COLO668 (cell line): ENCODE measurements at regions not wholly inside any gene's neighbourhood (a gene's known extent, or its start where the extent isn't known, plus 50 kb on each side); places are given as distances from the start of the nearest gene placed in this dataset.

Source experiments
- DNase-seq: peaks from one replicate; lab custom pipeline; 2025; ENCODE audit not compliant: unreplicated experiment; lab: John Stamatoyannopoulos, UW

DNA sequence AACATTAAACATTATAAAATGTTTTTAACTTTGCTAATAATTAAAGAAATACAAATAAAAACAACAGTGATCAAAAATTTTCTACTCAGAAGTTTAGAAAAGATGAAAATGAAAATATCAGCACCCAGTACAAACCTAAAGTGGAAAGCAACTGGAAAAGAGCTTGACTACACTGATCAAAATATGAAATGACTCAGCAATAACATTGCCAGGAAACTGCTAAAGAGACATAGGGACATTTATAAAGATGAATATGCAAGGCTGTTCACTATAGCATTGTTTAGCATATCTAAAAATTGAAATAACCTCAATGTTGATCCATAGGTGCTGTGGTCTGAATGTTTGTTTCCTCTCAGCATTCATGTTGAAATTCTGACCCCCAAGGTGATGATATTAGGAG is 88.5 kb upstream of the NOCT start:
- no peak for DNase-seq

- no peak for DNase-seq
Observed at GRCh38 chr4:138925495-138925894, 90.1 kb upstream of the NOCT start.

DNA sequence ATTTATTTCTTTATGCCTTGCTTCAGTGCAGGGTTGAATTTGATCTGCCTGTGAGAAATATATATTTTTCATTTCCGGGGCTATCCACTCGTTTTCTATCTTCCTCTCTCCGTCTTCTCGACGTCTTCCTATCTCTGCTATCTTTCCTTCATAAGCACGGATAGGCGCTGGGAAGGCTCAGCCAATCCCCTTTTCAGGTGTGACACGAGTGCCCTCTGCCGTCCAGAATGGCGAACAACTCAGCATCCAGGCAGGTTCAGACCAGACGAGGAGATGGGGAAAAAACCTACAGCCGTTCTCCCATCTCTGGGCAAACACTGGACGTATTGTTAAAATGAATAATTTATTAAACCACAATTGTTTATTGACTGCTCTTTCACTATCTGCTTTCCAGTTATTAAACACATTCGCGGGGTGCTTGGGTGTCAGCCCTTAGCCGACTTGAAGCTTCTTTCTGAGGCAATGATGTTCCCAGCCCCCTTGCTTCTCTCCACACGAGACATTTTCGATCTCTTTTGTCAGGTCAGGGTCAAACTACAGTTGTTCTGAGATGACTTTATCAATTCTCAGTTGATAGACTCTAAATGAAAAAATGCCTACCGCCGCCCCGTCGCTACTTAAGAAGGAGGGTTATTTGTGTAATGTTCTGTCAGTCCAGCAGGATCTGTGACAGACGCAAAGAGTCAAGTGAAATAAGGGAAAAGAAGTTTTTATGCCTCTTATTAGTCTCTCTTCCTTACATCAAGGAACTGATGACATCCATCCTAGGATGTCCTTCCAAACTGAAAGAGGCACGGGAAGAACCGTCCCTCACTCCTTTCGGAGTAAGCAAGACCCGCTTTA is 96.3 kb upstream of the NOCT start:
- peak; percentile 83 for DNase-seq

GRCh38 chr4:138918169-138918869 is 97.3 kb upstream of the NOCT start:
- DNase-seq: peak; percentile 12

- no peak for DNase-seq
Observed at GRCh38 chr4:138916763-138917162, 98.8 kb upstream of the NOCT start.

DNA sequence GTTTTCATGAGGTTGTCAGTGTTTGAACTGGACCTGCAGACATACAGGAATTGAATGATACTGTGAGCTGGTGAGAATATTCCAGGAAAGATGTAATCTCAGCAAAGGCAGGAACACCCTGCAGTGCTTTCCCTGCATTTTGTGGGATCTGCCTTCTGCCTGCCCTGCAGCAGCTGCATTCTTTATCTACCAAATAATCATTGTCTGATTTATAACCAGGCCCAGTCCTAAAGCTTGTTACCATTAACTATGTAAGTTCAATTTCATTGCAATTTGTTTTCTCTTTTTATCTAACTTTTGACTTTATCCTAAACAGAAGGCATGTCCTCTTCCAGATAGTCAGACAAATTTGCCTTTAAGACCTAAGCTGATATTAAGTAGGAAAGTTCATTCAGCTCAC is 99.8 kb upstream of the NOCT start:
- DNase-seq: no peak

DNA sequence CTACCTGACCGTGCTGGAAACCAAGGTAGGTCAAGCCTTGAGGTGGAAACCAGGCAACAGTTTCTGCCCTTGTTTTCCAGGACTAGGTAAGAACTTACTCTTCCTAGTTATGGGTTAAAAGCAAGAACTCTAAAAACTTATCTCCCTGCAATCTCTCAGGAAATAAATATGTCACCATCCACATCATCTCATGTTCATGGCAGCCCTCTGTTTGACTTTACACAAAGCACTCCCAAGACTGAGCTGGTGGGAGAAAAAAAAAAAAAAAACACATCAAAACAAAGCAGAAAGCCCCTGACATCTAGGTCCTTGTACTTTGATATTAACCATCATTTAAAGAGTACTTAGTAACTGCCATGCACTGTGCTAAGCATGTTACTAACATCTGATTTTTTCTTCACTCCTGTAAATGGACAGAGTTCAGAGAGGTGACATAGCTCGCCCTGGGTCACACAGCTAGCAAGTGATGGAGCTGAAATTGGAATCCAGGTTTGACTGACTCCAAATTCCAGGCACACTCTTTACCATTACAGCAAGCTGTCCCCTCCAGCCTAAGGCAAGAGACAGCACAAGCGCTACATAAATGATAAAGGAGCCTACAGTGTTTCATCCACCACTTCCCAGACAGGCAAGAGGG is 102.8 kb upstream of the NOCT start:
- no peak for DNase-seq

- DNase-seq: peak; percentile 83
Observed at GRCh38 chr4:138911909-138912703, 103.5 kb upstream of the NOCT start.

DNA sequence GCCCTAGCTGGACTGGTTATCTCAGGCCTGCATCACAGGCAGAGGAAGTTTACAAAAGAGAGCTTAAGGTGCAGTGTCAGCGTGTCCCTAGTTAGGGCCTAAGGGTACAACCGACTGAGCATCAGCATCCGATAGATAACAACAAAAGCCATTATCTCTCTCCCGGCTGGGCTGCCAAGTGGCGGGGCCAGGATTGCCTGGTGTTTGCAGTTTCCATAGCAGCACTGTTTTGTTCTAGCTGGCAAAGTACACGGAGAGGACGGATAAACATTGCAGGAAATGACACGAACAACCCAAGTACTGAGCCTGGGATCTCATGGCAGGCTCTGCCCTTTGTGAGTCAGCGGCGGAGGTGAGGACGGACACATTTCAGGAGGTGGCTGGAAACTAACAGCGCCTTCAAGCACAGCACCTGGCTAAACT is 104.7 kb upstream of the NOCT start:
- DNase-seq: peak; percentile 91

- peak; percentile 74 for DNase-seq
Observed at GRCh38 chr4:138910195-138910913, 105.2 kb upstream of the NOCT start.

DNA sequence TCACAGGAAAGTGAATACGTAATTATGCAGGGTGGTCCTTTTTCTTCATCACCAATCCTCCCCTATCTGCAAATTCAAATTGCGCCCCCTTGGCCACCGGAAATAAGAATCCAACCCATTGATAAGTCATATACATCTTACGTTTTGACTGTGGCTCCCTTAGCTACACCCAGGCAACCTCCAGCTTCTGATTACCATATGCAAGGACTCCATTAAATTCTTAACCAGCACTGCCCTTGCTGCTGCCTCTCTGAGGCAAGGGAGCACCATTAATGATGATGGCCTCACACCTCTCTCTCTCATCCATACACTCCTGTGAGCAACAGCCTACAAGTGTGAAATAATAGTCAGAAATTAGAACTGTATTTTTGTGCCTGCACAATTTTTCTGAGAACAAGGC is 106.0 kb upstream of the NOCT start:
- peak; percentile 11 for DNase-seq

- no peak for DNase-seq
Observed at GRCh38 chr4:138908134-138908533, 107.4 kb upstream of the NOCT start.

DNA sequence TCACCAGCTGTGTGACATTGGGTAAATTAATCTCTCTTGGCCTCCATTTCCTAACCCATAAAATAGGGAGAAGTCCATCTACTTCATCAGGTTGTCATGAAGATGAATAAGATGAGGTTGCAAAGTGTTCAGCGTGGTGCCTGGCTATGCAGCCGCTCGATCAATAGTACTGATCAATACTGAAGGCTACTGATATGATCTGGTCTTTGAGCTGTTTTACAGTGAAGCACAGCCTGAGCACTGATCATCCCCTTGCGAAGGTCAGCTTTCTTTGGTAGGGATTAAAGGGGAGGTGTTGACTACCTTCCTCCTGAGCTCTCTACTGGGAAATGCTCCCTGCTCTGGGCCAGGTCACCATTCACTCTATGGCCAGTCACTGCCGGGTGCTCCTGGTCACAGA is 108.4 kb upstream of the NOCT start:
- no peak for DNase-seq

- no peak for DNase-seq
Observed at GRCh38 chr4:138904793-138905192, 110.8 kb upstream of the NOCT start.

- DNase-seq: no peak
Observed at GRCh38 chr4:138903185-138903584, 112.4 kb upstream of the NOCT start.

DNA sequence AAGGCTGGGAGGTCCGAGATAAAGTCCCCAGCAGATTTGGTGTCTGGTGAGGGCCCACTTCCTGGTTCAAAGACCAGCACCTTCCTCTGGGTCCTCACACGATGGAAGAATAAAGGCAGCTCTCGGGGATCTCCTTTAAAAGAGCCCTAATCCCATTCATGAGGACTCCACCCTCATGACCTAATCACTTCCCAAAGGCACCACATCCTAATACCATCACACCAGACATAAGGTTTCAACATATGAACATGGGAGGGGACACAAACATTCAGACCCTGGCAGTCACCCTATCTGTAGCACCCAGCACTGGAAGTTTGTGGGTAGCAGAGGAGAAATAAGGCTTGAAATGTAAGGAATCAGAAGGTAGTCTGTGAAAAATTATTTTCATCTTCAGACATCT is 112.9 kb upstream of the NOCT start:
- no peak for DNase-seq

- no peak for DNase-seq
Observed at GRCh38 chr4:138901177-138901576, 114.4 kb upstream of the NOCT start.

DNA sequence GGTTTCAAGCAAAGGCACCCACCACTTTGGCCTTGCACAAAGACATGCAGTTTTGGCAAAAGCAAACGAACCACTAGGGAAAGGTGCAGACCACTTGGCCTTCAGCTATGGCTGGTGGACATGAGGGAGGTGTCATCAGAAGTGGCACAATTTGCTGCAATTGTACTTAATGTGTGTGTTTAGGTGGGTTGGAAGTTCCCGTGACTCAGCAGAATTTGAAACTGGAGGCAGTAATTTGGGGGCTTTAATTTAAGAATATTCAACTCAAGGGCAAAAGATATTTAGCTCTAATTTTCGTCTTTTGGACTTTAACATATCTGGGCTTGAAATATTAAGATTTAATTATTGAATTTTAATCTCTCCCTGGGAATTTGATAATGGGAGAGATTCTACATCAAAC is 115.6 kb upstream of the NOCT start:
- no peak for DNase-seq

DNA sequence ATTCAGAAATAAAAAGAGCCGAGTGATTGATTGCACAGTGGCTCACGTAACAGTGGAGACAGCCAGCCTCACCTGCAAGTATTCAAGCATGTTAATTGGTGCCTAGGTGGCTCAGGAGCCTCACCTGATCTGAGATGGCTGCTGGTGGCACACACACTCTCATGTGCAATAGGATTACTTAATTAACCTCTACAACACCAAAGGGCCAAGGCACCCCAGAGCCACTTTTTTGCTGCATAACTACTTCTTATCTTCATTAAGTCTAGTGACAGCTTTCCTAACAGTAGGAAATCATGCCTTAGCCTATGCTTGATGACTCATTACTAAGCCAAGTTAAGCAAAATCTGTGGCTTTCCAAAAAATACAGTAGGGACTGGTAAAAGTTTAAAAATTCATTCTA is 117.3 kb upstream of the NOCT start:
- DNase-seq: peak; percentile 48

- DNase-seq: peak; percentile 25
Observed at GRCh38 chr4:138897811-138898226, 117.8 kb upstream of the NOCT start.

GRCh38 chr4:138894709-138895108 is 120.9 kb upstream of the NOCT start:
- DNase-seq: no peak
